LoVo (cell line): ENCODE measurements at regions not wholly inside any gene's neighbourhood (a gene's known extent, or its start where the extent isn't known, plus 50 kb on each side); places are given as distances from the start of the nearest gene placed in this dataset.

Source experiments
- DNase-seq: peaks from one replicate; pipeline ENCODE4 v3.0.0-alpha.2; 2016; ENCODE audit warnings: low spot score

DNA sequence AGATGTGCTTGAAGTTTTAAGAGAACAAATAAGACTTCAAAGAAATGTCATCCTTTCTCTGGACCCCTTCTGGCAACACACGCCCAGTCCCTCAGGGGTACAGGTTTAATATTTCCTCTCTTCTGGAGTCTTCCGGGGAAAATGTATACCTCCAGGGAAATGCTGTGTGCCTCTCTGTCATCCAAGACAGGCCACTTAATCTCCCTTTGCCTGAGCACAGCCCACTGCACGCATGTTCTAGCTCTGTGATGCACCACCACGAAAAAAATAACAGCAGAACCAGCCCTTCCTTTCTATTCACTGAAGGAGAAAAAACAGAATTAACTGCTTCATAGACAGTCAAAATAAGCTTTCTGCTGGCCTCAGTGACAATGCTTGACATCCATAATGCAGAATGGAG is 140.1 kb downstream of the RBFOX3 start:
- no peak for DNase-seq

DNA sequence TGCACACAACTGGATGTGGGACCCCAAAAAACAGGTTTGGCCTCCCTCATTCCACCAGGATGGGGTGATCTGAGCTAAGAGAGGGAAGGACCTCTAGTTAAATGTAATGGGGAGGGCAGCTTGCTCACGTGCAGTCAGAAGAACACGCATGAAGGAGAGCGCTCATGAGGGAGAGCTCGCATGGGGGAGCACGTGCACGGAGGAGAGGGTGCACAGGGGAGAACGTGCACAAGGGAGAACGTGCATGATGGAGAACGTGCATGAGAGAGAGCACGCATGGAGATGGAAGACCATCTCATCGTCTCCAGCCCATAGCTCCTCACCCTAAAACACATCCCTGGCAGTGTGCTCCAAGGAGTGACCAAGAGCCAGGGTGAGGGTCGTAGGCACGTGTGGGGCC is 141.2 kb downstream of the RBFOX3 start:
- no peak for DNase-seq

DNA sequence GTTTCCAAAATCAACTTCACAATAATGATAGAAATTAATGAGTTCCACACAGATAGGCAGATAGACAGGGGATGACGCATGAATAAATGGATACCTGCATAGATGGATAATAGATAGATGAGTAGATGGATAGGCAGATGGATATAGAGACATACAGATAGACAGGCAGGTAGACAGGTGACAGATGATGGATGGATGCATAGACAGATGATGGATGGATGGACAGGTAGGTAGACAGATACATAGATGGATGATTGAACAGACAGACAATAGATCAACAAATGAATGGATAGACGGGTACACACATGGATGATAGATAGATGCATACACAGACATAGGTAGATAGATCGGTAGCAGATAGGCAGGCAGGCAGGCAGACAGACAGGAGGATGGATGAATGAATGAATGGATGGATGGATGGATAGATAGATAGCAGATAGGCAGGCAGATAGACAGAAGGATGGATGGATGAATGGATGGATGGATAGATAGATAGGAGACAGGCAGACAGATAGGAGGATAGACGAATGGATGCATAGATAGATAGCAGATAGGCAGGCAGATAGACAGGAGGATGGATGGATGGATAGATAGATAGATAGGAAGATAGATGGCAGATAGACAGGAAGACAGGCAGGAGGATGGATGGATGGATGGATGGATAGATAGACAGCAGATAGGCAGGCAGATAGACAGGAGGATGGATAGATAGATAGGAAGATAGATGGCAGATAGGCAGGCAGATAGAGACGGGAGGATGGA is 142.5 kb downstream of the RBFOX3 start:
- DNase-seq = no peak

DNA sequence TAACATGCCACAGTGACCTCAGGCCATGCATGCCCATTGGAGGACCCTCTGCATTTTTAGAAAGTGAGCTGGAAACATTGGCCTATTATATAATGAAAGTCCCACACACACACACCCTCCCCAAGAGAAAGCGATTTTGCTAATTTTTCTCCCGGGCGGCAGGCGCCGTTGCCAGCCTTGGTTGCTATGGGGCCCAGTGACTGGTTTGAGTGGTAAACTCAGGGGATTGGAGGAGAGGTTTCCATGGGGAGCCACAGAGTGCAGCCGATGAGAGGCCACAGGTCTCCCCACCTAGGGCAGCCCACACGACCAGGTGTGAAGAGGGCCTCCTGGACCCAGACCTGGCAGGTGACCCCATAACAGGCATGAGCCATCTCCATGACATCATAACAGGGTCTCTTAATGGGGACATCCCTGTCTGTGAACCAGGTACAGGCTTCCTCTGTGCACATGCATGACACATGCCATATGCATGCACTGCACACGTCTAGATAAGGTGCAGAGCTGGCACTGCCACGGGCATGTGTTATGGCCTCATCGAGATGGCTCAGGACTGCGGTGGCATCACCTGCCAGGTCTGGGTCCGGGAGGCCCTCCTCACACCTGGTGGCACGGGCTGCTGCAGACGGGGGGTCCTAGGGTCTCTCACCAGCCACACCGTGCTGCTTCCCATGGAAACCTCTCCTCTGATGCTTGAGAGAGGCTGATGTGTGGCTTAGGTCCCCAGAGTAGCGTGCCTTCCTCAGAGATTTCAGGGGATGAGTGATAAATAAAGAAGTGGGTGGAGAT is 144.1 kb downstream of the RBFOX3 start:
- no peak for DNase-seq

DNA sequence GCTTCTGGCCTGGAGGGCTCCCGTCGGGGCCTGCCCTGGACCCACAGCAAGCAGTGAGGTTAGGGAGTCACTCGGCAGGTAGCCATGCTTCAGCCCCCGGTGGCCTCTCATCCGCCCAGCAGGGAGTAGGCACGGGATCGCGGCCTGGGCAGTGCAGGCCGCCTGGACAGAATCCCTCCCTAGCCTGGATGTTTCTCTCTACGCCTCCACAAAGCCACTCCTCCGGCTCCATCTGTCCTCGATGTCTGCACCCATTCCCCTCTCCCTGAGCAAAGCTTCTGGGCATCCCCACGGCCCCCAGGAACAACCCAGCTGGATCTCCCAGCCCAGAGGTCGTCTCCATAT is 145.2 kb downstream of the RBFOX3 start:
- no peak for DNase-seq

DNA sequence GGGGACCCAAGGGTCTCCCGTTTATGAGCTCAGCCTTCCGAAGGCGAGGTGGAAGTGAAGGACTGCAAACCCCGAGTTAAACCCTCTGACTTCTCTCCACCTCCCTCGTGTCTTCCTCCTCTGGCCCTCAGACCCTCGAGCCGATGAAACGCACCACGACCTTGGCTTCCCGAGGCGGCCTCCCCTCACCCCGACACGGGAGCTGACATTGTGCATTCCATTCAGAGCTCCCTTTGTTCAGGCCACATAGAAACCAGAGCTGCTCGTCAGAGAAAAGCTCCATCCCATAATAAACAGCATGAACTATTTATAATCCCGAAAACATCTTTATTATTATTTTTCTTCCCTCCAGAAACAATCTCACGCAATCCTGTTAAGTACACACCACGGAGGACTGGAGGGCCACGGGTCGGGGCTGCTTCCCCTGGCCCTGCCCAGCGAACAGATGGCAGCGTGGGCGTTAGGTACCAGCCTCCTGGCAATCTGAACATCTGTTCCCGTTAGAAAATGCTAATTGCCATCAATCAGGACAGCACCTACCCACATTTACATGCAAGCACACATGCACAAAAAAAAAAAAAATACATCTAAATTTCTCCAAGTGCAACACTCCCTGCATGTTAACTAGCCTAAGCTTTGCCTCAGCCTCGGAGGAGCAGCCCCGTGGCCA is 145.7 kb downstream of the RBFOX3 start:
- no peak for DNase-seq

DNA sequence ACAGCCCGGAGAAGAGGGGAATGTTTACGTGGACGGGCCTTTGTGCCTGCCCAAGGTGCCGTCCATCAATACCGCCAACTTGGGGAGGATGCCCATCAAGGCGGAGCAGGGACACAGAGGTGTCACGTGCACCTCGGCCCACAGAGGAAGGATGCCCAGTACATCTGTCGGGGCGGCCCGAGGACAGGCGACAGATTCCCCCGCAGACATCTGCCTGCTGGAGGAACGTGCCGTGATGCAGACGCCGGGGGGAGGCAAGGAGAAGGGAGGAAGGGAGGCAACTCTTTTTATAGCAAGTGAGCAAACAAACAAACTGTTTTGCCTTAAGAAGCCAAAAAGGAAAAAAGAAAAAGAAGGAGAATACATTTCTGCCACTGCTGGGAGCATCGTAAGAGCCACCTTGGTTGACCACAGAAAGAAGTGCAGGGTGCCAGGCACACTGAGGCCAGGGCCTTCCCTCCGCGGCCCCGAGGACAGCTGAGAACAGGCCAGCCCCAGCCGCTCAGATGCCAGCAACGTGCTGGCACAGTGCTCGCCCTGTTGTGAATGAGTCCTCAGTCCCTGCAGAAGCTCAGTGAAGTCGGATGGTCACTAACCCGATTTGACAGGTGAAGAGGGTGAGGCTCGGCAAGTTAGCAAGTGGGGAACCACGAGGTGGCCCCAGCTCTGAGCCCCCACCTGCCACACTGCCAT is 146.4 kb downstream of the RBFOX3 start:
- DNase-seq = no peak

DNA sequence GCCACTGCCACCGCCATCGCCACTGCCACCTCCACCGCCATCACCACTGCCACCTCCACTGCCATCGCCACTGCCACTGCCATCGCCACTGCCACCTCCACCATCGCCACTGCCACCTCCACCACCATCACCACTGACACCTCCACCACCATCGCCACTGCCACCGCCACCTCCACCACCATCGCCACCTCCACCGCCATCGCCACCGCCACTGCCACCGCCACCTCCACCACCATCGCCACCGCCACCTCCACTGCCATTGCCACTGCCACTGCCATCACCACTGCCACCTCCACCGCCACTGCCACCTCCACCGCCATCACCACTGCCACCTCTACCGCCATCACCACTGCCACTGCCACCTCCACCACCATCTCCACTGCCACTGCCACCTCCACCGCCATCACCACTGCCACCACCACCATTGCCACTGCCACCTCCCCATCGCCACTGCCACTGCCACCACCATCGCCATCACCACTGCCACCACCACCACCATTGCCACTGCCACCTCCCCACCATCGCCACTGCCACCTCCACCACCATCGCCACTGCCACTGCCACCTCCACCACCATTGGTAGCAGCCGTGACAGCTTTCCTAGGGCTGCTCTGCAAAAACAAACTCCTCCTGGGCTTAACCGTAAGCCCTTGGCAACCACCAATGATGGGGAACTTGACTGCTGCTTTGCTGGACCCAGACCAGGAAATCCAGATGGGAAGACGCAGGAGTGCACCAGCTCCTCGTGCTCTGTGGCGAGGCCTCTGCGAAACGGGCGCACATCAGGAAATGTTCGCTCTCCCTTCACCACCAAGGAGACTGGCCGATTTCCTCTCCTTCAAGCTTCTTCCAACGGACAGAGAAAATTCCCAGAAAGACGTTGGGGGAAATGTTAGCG is 147.2 kb downstream of the RBFOX3 start:
- DNase-seq = no peak

DNA sequence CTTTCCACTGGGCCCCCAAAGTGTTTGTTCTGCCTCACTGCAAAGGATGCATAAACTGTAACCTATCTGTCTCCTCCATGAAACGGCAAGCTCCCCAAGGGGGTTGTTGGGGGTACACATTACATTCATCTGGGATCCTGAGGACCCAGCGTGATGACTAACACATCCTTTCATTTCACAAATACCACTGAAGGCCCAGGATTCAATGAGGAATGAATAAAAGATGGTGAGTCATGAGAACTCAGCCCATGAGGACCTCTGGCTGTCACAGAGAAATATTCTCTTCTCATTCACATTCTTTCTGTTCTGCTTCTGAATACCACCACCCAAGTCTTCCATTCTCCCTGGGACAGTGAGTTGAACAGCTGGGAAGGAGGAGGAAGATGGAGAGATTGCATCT is 149.8 kb downstream of the RBFOX3 start:
- no peak for DNase-seq

DNA sequence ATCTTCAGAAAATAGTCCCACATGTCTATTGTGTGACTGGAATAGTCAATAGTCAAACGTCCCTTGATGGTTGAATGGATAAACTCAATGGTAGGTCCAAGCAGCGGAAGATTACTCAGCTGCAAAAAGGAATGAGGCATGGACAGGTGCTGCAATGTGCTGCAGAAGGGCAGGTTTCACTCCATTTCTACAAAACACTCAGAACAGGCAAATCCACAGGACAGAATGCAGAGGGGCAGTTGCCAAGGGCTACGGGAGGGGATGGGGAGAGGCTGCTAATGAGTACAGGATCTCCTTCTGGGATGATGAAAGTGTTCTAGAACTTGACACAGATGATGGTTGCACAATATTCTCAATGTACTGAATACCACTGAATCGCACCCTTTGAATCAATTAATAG is 151.0 kb downstream of the RBFOX3 start:
- DNase-seq = no peak

DNA sequence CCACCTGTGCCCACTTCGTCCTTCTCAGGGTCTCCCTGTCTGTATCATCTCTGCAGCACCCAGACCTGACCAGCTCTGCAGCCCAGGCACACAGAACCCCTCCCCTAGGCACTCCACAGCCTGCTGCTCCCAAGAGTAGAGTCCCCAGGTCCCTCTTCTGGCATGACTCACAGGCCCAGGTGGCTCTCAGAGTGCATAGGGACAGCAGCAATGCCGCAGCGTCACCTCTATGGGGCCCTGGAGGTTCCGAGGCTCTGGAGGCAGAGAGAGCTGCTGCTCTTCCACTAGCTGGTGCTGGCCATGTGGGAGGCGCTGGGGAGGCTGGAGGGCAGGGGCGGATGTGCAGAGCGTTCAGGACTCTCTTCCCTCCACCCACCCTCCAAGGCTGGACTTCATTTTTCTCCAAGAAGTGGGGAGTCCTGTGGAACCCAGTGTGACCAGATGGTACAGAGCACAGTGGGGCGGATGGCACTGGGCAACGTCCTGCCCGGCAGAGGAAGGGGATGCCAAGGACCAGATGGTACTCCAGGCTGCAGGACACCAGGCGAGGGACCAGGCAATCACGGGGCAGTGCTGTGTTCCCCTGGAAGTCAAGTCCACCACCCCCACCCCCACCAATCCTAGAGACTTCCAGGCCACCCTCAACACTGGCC is 151.7 kb downstream of the RBFOX3 start:
- DNase-seq = no peak

DNA sequence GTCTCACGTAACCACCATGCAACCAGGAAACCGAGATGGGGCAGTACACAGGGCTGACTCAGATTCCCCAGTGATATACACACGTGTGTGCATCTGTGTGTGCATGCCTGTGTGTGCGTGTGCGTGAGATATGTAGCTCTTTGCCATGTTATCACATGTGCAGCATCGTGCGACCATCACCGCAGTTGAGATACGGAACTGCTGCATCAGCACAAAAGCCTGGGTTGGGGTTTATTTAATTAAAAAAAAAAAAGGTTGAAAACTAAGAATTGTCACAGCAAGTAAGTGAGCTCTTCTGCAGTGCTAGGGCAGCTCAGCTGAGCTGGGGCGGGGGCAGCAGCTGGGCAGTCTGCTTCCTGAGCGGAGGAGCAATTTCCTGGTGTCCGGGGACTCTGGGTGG is 152.5 kb downstream of the RBFOX3 start:
- no peak for DNase-seq

DNA sequence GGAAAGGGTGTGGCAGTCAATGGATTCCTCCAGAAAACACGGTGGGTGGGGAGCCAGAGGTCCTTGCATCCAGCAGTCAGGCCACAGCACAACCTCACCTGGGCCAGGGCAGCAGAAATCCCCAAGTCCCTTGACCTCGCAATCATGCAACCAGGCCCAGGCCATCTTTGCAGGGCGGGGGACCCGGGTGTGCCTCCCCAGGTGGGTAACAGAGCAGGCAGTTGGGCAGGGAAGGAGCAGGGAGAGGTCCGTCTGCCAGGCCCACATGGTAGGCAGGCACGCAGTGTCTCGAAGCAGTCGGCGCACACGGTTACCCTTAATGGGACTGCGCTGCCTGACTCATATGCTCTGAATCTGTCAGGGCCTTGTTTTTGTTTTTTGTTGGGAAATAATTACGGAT is 153.0 kb downstream of the RBFOX3 start:
- DNase-seq = no peak

DNA sequence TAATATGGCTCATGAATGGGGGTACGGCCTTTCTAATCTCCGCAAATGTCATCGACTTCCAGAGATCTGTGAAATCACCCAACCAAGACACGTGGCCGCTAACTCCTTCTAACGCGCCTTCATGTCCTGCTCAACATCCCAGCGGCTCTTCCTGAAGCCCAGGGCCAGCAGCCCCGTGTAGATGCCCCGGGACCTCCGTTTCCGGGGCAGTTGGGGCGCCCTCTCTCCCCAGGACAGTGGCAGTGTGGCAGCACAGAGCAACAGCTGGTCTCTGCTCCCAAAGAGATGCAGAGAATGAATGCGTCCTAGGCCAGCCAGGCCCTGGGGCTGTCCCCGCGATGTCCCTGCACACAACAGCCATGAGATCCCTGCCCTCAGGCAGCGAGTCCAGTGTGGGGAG is 153.5 kb downstream of the RBFOX3 start:
- DNase-seq = no peak

DNA sequence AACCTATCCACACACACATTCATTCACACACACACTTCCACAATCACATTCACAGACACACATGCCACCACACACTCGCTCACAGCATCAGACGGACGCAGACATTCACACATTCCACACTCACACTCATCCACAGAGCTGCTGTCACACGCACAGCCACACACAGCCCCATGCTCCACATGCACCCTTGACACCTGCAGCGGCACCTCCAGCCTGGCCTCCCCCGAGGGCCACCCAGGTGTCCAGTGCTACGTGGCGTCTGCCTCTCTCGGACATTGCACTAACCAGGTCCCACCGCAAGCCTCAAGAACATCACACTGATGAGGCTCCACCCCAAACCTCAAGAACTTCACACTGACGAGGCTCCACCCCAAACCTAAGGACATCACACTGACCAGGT is 155.2 kb downstream of the RBFOX3 start:
- no peak for DNase-seq

DNA sequence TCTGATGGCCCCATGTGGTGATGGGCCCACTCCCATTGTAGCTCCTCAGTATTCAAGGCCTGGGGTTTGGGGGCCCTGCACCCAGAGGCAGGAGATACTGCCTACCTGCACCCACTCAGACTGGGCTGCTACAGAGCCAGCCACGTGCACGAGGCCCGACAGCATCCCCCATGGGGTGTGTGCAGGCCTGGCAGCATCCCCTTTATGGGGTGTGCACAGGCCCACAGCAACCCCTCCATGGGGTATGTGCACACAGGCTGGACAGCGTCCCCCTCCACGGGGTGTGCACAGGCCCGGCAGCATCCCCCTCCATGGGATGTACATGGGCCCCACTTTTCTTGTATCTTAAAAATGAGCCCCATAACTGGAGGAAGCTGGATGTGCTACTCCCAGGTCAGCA is 156.0 kb downstream of the RBFOX3 start:
- no peak for DNase-seq

DNA sequence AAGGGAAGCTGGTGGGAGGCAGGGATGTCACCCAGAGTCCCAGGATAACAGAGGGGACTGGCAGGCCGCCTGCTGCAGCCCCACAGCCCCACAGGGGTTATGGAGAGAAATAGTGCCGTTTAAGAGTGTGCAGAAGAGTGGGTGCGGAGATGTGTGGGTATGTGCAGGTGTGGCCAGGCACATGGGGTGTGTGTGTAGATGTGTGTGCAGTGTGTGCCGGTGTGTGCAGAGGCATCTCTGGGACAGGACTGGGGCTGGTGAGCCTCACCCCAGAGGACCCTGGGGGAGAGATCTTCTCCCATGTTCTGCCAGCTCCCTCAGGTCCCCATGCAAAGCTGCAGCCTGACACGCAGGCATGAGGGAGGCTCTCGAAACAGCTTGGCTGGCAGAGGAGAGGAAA is 157.4 kb downstream of the RBFOX3 start:
- no peak for DNase-seq

DNA sequence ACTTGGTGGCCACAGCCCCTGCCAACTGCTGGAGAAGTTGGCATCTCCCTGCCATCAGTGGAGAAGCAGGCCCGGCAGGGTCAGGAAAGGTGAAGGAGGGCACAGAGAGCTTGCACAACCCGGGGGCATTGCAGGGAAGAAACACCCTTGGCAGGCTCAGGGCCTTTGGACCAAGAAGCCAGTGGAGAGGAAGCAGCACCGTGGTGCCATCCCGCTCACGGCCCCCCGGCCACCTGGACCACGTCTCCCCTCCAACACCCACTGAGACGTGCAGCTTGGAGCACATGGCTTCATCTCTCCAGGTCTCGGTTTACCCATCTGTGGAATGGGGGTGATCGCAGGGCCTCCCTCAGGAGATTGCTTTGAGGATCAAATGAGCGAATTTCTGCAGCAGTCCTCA is 158.1 kb downstream of the RBFOX3 start:
- DNase-seq = no peak

DNA sequence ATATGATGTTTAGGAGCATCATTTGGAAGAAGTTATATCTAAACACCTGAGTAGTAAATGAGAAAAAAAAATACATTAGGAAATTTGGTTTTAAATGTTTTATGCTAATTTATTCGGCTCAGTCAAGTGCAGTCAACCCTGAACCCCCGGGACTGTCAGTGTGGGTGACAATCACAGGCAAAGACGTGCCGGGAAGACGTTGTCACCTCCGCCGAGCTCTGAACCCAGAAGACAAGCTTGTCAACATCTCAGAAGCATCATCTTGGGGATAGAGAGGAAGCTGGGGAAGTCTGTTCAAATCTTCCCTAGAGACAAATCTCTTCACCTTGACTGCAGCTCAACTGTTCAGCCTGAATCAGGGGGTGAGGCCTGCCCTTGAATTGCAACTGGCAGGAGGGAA is 159.7 kb downstream of the RBFOX3 start:
- DNase-seq = no peak

DNA sequence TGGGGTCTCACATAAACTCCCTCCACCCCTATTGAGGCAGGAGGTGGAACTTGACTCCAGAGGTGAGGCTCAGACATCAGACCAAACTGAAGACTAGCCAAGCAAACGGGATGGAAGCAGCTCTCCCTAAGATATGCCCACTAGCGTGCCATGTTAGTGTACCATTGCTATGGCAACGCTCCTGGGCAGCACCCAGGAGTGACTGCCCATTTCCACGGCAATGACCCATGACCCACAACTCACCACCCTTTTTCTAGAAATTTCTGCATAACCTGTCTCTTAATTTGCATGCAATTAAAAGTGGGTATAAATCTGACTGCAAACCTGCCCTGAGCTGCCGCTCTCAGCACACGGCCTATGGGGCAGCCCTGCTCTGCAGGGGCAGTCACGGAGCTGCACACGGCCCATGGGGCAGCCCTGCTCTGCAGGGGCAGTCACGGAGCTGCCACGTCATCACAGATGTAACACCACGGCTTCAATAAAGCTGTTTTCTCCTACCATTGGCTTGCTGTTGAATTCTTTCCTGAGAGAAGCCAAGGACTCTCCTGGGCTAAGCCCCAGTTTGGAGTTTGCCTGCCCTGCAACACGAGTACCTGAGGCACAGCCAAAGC is 164.3 kb downstream of the RBFOX3 start:
- no peak for DNase-seq

DNA sequence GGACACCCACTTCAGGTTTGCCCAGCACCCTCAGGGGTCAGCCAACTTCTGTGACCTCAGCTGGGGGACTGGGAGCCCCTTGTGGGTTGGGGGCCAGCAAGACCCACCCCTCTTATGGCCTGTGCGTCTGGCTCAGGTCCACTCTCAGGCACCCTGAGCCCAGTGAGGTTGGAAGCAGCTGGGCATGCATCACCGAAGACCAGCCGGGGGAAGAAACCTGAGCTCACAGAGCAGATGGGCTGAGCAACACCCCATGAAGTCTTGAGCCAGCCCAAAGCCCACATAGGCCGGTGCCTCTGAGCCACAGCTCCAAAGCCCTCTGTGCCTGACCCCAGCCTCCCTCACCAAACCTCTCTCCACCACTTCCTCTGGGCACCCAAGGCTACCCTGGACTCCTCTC is 166.7 kb downstream of the RBFOX3 start:
- DNase-seq = no peak
